GM23338 (cell line): ENCODE measurements at regions not wholly inside any gene's neighbourhood (a gene's known extent, or its start where the extent isn't known, plus 50 kb on each side); places are given as distances from the start of the nearest gene placed in this dataset.

Experiments used
- ATAC-seq: fragments of 200-7000 bp; cut with Tn5 transposase; 3 replicates; pipeline ENCODE4 v1.9.1; 2020
- DNase-seq: peaks from one replicate; pipeline ENCODE4 v3.0.0-alpha.2; 2015; ENCODE audit warnings: low spot score
- H2AFZ ChIP-seq: fragments of 200-600 bp; sonication (generic); 2 replicates; pipeline ENCODE4 v1.8.0; 2016; ENCODE audit warnings: antibody characterized with exemption, mild to moderate bottlenecking, moderate library complexity
- H3F3A ChIP-seq: fragments of 200-600 bp; sonication (generic); replicated peaks from 2 replicates; pipeline ENCODE4 v1.8.0; 2017; ENCODE audit warnings: antibody characterized with exemption, mixed run types, low read depth
- H3K27ac ChIP-seq: fragments of 200-600 bp; sonication (generic); 2 replicates; pipeline ENCODE4 v1.6.1; 2016; ENCODE audit warnings: low read depth
- H3K27me3 ChIP-seq: fragments of 200-600 bp; sonication (generic); 2 replicates; pipeline ENCODE4 v1.8.0; 2016; ENCODE audit warnings: mild to moderate bottlenecking, mixed run types, moderate library complexity; ENCODE audit not compliant: insufficient read depth
- H3K36me3 ChIP-seq: fragments of 200-600 bp; sonication (generic); 2 replicates; pipeline ENCODE4 v1.8.0; 2016; ENCODE audit warnings: mild to moderate bottlenecking; ENCODE audit not compliant: insufficient read depth
- H3K4me1 ChIP-seq: fragments of 200-600 bp; sonication (generic); 2 replicates; pipeline ENCODE4 v1.8.0; 2016; ENCODE audit warnings: mild to moderate bottlenecking, moderate library complexity; ENCODE audit not compliant: insufficient read depth
- H3K4me2 ChIP-seq: fragments of 200-600 bp; sonication (generic); 2 replicates; pipeline ENCODE4 v1.7.1; 2017; ENCODE audit warnings: mixed run types
- H3K4me3 ChIP-seq: fragments of 200-600 bp; sonication (generic); 2 replicates; pipeline ENCODE4 v1.6.1; 2016; ENCODE audit warnings: mixed run types
- H3K79me2 ChIP-seq: fragments of 200-600 bp; sonication (generic); replicated peaks from 2 replicates; pipeline ENCODE4 v1.8.0; 2017; ENCODE audit warnings: mild to moderate bottlenecking; ENCODE audit not compliant: insufficient read depth
- H3K9me2 ChIP-seq: fragments of 200-600 bp; sonication (generic); 2 replicates; pipeline ENCODE4 v1.8.0; 2017; ENCODE audit not compliant: insufficient read depth
- H4K20me1 ChIP-seq: fragments of 200-600 bp; sonication (generic); replicated peaks from 2 replicates; pipeline ENCODE4 v1.8.0; 2017; ENCODE audit warnings: mild to moderate bottlenecking; ENCODE audit not compliant: insufficient read depth
- H3K27ac Mint-ChIP-seq: 2 replicates; pipeline ENCODE4 v1.8.0; 2020; ENCODE audit warnings: inconsistent platforms, mild to moderate bottlenecking, moderate library complexity, mixed read lengths
- H3K27me3 Mint-ChIP-seq: 3 replicates; pipeline ENCODE4 v1.8.0; 2022; ENCODE audit warnings: low read depth, mild to moderate bottlenecking, moderate library complexity, mixed read lengths, inconsistent platforms; ENCODE audit not compliant: insufficient read depth, poor library complexity
- H3K36me3 Mint-ChIP-seq: 3 replicates; pipeline ENCODE4 v1.8.0; 2021; ENCODE audit warnings: low read depth, mild to moderate bottlenecking, inconsistent platforms, moderate library complexity, mixed read lengths
- H3K4me1 Mint-ChIP-seq: 3 replicates; pipeline ENCODE4 v1.8.0; 2020; ENCODE audit warnings: mild to moderate bottlenecking, inconsistent platforms, mixed read lengths
- H3K4me3 Mint-ChIP-seq: 3 replicates; pipeline ENCODE4 v1.8.0; 2021; ENCODE audit warnings: moderate library complexity, mild to moderate bottlenecking, inconsistent platforms, mixed read lengths
- H3K9me3 Mint-ChIP-seq: 3 replicates; pipeline ENCODE4 v1.8.0; 2020; ENCODE audit warnings: moderate library complexity, mild to moderate bottlenecking, inconsistent platforms, mixed read lengths
- EZH2 ChIP-seq: fragments of 200-600 bp; sonication (generic); IDR thresholded peaks from one replicate; pipeline ENCODE4 v1.8.0; 2017; ENCODE audit warnings: antibody characterized with exemption, mild to moderate bottlenecking, low read depth; ENCODE audit not compliant: unreplicated experiment
- EZH2phosphoT487 ChIP-seq: fragments of 200-600 bp; sonication (generic); IDR thresholded peaks from one replicate; pipeline ENCODE4 v1.8.1; 2018; ENCODE audit warnings: antibody characterized with exemption; ENCODE audit not compliant: unreplicated experiment
- JUNB ChIP-seq: IDR thresholded peaks from one replicate; pipeline ENCODE4 v1.6.1; 2016; ENCODE audit warnings: antibody characterized with exemption; ENCODE audit not compliant: unreplicated experiment
- NANOG ChIP-seq: IDR thresholded peaks from 2 replicates; pipeline ENCODE4 v1.6.1; 2016; ENCODE audit warnings: antibody characterized with exemption, borderline replicate concordance
- POLR2AphosphoS5 ChIP-seq: IDR thresholded peaks from 2 replicates; pipeline ENCODE4 v1.6.1; 2016; ENCODE audit warnings: antibody characterized with exemption, low read depth
- REST ChIP-seq: IDR thresholded peaks from one replicate; pipeline ENCODE4 v1.6.1; 2018; ENCODE audit warnings: antibody characterized with exemption; ENCODE audit not compliant: unreplicated experiment
- STAT1 ChIP-seq: IDR thresholded peaks from one replicate; pipeline ENCODE4 v1.6.1; 2016; ENCODE audit warnings: antibody characterized with exemption; ENCODE audit not compliant: unreplicated experiment
- ZNF331 ChIP-seq: fragments of 250-450 bp; sonication (Bioruptor Pico); IDR thresholded peaks from 2 replicates; pipeline ENCODE4 v1.5.0; 2020; ENCODE audit warnings: low read depth, mild to moderate bottlenecking, moderate library complexity
- TF ChIP-seq, protein P1 (sequence below), 2 experiments: fragments of 200-600 bp in 1 of 2; sonication (generic) in 1 of 2; conservative IDR thresholded peaks; 2 replicates each; pipeline versions ENCODE4 v1.5.1 to v1.6.1; 2016 to 2017; ENCODE audit warnings: antibody characterized with exemption in 2 of 2, low read depth in 2 of 2, mild to moderate bottlenecking in 2 of 2, moderate library complexity in 1 of 2
- TF ChIP-seq, protein P2 (sequence below): fragments of 250-450 bp; sonication (Bioruptor Pico); IDR thresholded peaks from 2 replicates; pipeline ENCODE4 v1.5.0; 2020; ENCODE audit warnings: mild to moderate bottlenecking, moderate library complexity

DNA sequence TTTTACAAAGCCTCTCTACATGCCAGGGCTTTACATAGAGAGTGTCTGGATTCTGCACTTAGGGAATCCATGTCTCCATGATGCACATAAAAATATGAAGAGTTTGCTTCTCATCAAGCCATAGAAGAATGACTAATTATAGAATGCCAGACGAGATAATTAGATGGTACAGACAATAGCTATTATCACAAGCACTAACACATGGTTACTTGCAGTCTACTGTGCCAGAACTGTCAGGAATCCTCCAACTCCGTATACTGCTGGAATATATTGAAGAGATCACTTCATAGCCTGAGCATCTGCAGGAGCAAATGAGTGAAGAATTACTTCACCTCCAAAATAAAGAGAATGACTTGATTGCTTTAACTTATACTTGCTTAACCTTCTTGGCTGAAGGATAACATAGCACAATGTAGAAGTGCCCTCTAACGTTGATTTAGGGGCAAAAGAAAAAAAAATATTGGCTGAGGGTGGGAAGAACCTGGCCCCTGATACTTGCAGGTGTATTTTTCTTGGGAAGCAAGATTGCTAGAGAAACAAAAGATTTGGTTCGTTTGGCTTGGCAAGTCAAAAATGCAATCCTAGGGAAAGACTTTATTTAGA is 272.8 kb upstream of the FAR2 start:
- H3F3A ChIP-seq: no peaks in the 10 kb centered on the region
- TF ChIP-seq, protein P1, sequence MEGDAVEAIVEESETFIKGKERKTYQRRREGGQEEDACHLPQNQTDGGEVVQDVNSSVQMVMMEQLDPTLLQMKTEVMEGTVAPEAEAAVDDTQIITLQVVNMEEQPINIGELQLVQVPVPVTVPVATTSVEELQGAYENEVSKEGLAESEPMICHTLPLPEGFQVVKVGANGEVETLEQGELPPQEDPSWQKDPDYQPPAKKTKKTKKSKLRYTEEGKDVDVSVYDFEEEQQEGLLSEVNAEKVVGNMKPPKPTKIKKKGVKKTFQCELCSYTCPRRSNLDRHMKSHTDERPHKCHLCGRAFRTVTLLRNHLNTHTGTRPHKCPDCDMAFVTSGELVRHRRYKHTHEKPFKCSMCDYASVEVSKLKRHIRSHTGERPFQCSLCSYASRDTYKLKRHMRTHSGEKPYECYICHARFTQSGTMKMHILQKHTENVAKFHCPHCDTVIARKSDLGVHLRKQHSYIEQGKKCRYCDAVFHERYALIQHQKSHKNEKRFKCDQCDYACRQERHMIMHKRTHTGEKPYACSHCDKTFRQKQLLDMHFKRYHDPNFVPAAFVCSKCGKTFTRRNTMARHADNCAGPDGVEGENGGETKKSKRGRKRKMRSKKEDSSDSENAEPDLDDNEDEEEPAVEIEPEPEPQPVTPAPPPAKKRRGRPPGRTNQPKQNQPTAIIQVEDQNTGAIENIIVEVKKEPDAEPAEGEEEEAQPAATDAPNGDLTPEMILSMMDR (conservative IDR thresholded peaks at IDR 0.05; ENCODE audit: low read depth in 2 of 2): no peak; a peak in 1 of 4 replicates
- TF ChIP-seq, protein P2, sequence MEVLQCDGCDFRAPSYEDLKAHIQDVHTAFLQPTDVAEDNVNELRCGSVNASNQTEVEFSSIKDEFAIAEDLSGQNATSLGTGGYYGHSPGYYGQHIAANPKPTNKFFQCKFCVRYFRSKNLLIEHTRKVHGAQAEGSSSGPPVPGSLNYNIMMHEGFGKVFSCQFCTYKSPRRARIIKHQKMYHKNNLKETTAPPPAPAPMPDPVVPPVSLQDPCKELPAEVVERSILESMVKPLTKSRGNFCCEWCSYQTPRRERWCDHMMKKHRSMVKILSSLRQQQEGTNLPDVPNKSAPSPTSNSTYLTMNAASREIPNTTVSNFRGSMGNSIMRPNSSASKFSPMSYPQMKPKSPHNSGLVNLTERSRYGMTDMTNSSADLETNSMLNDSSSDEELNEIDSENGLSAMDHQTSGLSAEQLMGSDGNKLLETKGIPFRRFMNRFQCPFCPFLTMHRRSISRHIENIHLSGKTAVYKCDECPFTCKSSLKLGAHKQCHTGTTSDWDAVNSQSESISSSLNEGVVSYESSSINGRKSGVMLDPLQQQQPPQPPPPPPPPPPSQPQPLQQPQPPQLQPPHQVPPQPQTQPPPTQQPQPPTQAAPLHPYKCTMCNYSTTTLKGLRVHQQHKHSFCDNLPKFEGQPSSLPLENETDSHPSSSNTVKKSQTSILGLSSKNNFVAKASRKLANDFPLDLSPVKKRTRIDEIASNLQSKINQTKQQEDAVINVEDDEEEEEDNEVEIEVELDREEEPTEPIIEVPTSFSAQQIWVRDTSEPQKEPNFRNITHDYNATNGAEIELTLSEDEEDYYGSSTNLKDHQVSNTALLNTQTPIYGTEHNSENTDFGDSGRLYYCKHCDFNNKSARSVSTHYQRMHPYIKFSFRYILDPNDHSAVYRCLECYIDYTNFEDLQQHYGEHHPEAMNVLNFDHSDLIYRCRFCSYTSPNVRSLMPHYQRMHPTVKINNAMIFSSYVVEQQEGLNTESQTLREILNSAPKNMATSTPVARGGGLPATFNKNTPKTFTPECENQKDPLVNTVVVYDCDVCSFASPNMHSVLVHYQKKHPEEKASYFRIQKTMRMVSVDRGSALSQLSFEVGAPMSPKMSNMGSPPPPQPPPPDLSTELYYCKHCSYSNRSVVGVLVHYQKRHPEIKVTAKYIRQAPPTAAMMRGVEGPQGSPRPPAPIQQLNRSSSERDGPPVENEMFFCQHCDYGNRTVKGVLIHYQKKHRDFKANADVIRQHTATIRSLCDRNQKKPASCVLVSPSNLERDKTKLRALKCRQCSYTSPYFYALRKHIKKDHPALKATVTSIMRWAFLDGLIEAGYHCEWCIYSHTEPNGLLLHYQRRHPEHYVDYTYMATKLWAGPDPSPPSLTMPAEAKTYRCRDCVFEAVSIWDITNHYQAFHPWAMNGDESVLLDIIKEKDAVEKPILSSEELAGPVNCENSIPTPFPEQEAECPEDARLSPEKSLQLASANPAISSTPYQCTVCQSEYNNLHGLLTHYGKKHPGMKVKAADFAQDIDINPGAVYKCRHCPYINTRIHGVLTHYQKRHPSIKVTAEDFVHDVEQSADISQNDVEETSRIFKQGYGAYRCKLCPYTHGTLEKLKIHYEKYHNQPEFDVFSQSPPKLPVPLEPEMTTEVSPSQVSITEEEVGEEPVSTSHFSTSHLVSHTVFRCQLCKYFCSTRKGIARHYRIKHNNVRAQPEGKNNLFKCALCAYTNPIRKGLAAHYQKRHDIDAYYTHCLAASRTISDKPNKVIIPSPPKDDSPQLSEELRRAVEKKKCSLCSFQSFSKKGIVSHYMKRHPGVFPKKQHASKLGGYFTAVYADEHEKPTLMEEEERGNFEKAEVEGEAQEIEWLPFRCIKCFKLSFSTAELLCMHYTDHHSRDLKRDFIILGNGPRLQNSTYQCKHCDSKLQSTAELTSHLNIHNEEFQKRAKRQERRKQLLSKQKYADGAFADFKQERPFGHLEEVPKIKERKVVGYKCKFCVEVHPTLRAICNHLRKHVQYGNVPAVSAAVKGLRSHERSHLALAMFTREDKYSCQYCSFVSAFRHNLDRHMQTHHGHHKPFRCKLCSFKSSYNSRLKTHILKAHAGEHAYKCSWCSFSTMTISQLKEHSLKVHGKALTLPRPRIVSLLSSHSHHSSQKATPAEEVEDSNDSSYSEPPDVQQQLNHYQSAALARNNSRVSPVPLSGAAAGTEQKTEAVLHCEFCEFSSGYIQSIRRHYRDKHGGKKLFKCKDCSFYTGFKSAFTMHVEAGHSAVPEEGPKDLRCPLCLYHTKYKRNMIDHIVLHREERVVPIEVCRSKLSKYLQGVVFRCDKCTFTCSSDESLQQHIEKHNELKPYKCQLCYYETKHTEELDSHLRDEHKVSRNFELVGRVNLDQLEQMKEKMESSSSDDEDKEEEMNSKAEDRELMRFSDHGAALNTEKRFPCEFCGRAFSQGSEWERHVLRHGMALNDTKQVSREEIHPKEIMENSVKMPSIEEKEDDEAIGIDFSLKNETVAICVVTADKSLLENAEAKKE (CRISPR knock-in tag): no peak
- no peak for TF ChIP-seq EZH2phosphoT487
- no peak for TF ChIP-seq JUNB
- TF ChIP-seq REST: no peak
- no peak for TF ChIP-seq EZH2
- TF ChIP-seq STAT1: no peak
- TF ChIP-seq POLR2AphosphoS5: no peak
- TF ChIP-seq ZNF331: no peak
- no peak for TF ChIP-seq NANOG
- H3K4me3 ChIP-seq: no peak overlapping the region
- H3K79me2 ChIP-seq: no peaks in the 10 kb centered on the region
- peaks cover 8% of the 10 kb centered on the region for H3K4me1 Mint-ChIP-seq
- ATAC-seq (no peak), DNase-seq (no peak)
- H3K27ac ChIP-seq: no peak overlapping the region
- no peak overlapping the region for H3K4me3 Mint-ChIP-seq
- no peak overlapping the region for H3K4me2 ChIP-seq
- no peaks in the 10 kb centered on the region for H3K36me3 ChIP-seq
- H3K9me3 Mint-ChIP-seq: no peaks in the 10 kb centered on the region
- no peaks in the 10 kb centered on the region for H3K27me3 ChIP-seq
- H3K9me2 ChIP-seq: peaks cover 4% of the 10 kb centered on the region; the same call in 1 of the 2 replicates
- no peaks in the 10 kb centered on the region; the same call in 1 of the 2 replicates for H3K4me1 ChIP-seq
- no peak overlapping the region for H2AFZ ChIP-seq
- no peaks in the 10 kb centered on the region for H4K20me1 ChIP-seq
- no peaks in the 10 kb centered on the region for H3K36me3 Mint-ChIP-seq
- no peak overlapping the region for H3K27ac Mint-ChIP-seq
- no peaks in the 10 kb centered on the region for H3K27me3 Mint-ChIP-seq
